Heart left ventricle (tissue), 13 donors: ENCODE measurements at regions not wholly inside any gene's neighbourhood (a gene's known extent, or its start where the extent isn't known, plus 50 kb on each side); places are given as distances from the start of the nearest gene placed in this dataset.

Source experiments
- CTCF ChIP-seq, 12 donors: fragments of 200-600 bp; sonication (generic) in 4 of 12; IDR thresholded peaks; one replicate each; pipeline versions ENCODE4 v1.5.0 to v1.8.0; 2018 to 2022; ENCODE audit warnings: antibody characterized with exemption in 12 of 12, mild to moderate bottlenecking in 5 of 12
- POLR2A ChIP-seq, 2 donors: fragments of 450-650 bp; IDR thresholded peaks; one replicate each; pipeline ENCODE4 v1.6.1; 2017; ENCODE audit warnings: antibody characterized with exemption in 2 of 2, mild to moderate bottlenecking in 2 of 2, moderate library complexity in 2 of 2
- donor health status: ischemic (EF 13 %, LVEDD 7.1; RV severe dilation, severe dysfunction).
- donor health status: DM: no; HTN: yes; CAD: no.
- donor health status: DM: no; HTN: no; CAD: no.
- donor health status: ischemic (EF 25% LVEDD 6.9; RV normal size, moderate dysfunction).
- donor health status: ischemic (EF 25% LVEDD 5.7; RV mildly dilated, moderate dysfunction).
- donor health status: ischemic (EF 35%, LVEDD 5.7; RV mildly dilated, moderate dysfunction).
- donor health status: nonischemic (EF 11% LVEDD 7.7; RV severe dilation, severe dysfunction).
- donor health status: DM: yes; HTN: yes; CAD: no.
- donor health status: PGD.
- donor health status: ischemic (EF 29% LVEDD 5.4; RV normal size, mild dysfunction).
- donor health status: nonischemic (EF 23%, LVEDD 6.1; RV moderate dilation, normal function).

GRCh38 chr3:2029559-2029958 is 69.1 kb upstream of the CNTN4 start:
- TF ChIP-seq CTCF (IDR thresholded peaks at IDR 0.05), result no peak
- TF ChIP-seq POLR2A (IDR thresholded peaks at IDR 0.05), result no peak
